ENCODE measurements at regions not wholly inside any gene's neighbourhood (a gene's known extent, or its start where the extent isn't known, plus 50 kb on each side); places are given as distances from the start of the nearest gene placed in this dataset.
A peak's percentile ranks its signal among the peaks of the same experiment; 100 is the strongest.

GRCh38 chr5:174326372-174326771, 280.9 kb downstream of the NSG2 start:
- DNase-seq (ENCODE audit: extremely low read depth in 1 of 2, low read depth in 1 of 2), result no peak

GRCh38 chr5:174327317-174327864, 281.9 kb downstream of the NSG2 start:
- peak in 1 of 2 donors; percentile 21 for DNase-seq (ENCODE audit: extremely low read depth in 1 of 2, low read depth in 1 of 2)

- no peak for DNase-seq (ENCODE audit: extremely low read depth in 1 of 2, low read depth in 1 of 2)
Measured at GRCh38 chr5:174327896-174328295, 282.4 kb downstream of the NSG2 start.

- DNase-seq (ENCODE audit: extremely low read depth in 1 of 2, low read depth in 1 of 2), result no peak
Measured at GRCh38 chr5:174328631-174329299, 283.3 kb downstream of the NSG2 start.

GRCh38 chr5:174329738-174330137, 284.2 kb downstream of the NSG2 start:
- DNase-seq (ENCODE audit: extremely low read depth in 1 of 2, low read depth in 1 of 2), result no peak

GRCh38 chr5:174335682-174336364, 290.3 kb downstream of the NSG2 start:
- no peak for DNase-seq (ENCODE audit: extremely low read depth in 1 of 2, low read depth in 1 of 2)

GRCh38 chr5:174336479-174336878, 291.0 kb downstream of the NSG2 start:
- DNase-seq (ENCODE audit: extremely low read depth in 1 of 2, low read depth in 1 of 2), result no peak

- no peak for DNase-seq (ENCODE audit: extremely low read depth in 1 of 2, low read depth in 1 of 2)
Measured at GRCh38 chr5:174337276-174338184, 292.0 kb downstream of the NSG2 start.

GRCh38 chr5:174338185-174339010, 292.9 kb downstream of the NSG2 start:
- DNase-seq (ENCODE audit: extremely low read depth in 1 of 2, low read depth in 1 of 2), result no peak

- DNase-seq (ENCODE audit: extremely low read depth in 1 of 2, low read depth in 1 of 2), result no peak
Measured at GRCh38 chr5:174339130-174339529, 293.6 kb downstream of the NSG2 start.

- no peak for DNase-seq (ENCODE audit: extremely low read depth in 1 of 2, low read depth in 1 of 2)
Measured at GRCh38 chr5:174340226-174340625, 294.7 kb downstream of the NSG2 start.

GRCh38 chr5:174342696-174343095, 297.2 kb downstream of the NSG2 start:
- no peak for DNase-seq (ENCODE audit: extremely low read depth in 1 of 2, low read depth in 1 of 2)

GRCh38 chr5:174343826-174344225, 298.3 kb downstream of the NSG2 start:
- no peak for DNase-seq (ENCODE audit: extremely low read depth in 1 of 2, low read depth in 1 of 2)

- no peak for DNase-seq (ENCODE audit: extremely low read depth in 1 of 2, low read depth in 1 of 2)
Measured at GRCh38 chr5:174344335-174344734, 298.8 kb downstream of the NSG2 start.

GRCh38 chr5:174347183-174347582, 301.7 kb downstream of the NSG2 start:
- no peak for DNase-seq (ENCODE audit: extremely low read depth in 1 of 2, low read depth in 1 of 2)

GRCh38 chr5:174348311-174348981, 302.9 kb downstream of the NSG2 start:
- DNase-seq (ENCODE audit: extremely low read depth in 1 of 2, low read depth in 1 of 2), result no peak

- no peak for DNase-seq (ENCODE audit: extremely low read depth in 1 of 2, low read depth in 1 of 2)
Measured at GRCh38 chr5:174352681-174353080, 307.2 kb downstream of the NSG2 start.

- DNase-seq (ENCODE audit: extremely low read depth in 1 of 2, low read depth in 1 of 2), result no peak
Measured at GRCh38 chr5:174354571-174354970, 309.1 kb downstream of the NSG2 start.

- DNase-seq (ENCODE audit: extremely low read depth in 1 of 2, low read depth in 1 of 2), result no peak
Measured at GRCh38 chr5:174355208-174355612, 309.7 kb downstream of the NSG2 start.

- no peak for DNase-seq (ENCODE audit: extremely low read depth in 1 of 2, low read depth in 1 of 2)
Measured at GRCh38 chr5:174355995-174356394, 310.5 kb downstream of the NSG2 start.

All from activated CD8-positive, alpha-beta memory T cell treated with anti-CD3 and anti-CD28 coated beads for 1 hour (primary cell).